Bone marrow (tissue), 2 donors: ENCODE measurements at regions not wholly inside any gene's neighbourhood (a gene's known extent, or its start where the extent isn't known, plus 50 kb on each side); places are given as distances from the start of the nearest gene placed in this dataset.

Experiments used
- DNase-seq, 2 donors: peaks; one replicate each; lab custom pipeline; 2025; lab: John Stamatoyannopoulos, UW

GRCh38 chr11:8826139-8826786 is 84.7 kb upstream of the AKIP1 start:
- no peak for DNase-seq

GRCh38 chr11:8826901-8827560 is 84.0 kb upstream of the AKIP1 start:
- DNase-seq, result no peak

DNA sequence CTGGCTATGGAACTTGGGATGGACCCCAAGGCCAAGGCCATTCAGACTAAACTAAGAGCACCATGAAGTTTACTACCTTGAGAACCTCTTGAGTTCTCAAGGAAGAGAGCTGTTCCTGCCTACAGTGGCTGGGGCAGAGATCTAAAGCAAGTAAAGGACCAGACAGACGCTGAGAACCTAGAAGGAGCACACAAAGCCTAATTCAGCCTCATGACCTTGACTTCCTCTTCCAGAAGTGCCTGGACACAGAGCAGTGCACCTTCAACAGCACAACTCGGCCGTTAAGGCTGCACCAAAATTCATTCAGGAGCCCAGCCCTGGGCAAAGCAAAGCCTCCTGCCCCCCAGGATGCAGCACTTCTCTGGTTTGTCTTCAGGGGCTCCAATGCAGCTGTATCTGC is 82.9 kb upstream of the AKIP1 start:
- DNase-seq, result no peak

DNA sequence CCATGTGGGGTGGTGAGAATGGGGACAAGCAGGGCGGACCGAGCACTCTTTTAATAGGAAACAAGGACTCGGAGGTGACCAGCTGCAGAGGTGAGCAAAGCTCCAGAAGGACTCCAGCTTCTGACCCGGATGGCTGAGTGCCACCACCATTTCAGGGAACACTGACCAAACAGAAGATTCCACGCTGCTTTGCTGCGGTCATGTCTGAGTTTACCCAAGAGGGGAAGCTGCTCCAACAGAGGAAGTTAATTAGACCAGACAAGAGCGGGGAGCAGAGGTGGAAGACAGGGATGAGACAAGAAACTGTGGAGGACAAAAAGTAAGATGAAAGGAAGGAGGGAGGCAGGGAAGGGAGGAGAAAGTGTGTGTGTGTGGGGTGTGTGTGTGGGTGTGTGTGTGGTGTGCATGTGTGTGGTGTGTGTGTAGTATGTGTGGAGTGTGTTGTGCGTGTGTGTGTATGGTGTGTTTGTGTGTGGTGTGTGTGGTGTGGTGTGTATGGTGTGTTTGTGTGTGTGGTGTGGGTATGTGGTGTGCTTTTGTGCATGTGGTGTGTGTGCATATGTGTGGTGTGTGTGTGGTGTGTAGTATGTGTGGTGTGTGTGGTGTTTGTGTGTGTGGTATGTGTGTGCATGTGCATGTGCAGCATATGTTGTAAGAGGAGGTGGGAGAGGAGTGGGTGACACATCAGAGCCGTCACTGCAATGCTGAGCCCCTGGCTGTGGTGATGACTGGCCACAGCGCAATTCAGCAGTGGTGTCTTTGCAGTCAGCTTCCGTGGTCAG is 82.2 kb upstream of the AKIP1 start:
- DNase-seq, result no peak

DNA sequence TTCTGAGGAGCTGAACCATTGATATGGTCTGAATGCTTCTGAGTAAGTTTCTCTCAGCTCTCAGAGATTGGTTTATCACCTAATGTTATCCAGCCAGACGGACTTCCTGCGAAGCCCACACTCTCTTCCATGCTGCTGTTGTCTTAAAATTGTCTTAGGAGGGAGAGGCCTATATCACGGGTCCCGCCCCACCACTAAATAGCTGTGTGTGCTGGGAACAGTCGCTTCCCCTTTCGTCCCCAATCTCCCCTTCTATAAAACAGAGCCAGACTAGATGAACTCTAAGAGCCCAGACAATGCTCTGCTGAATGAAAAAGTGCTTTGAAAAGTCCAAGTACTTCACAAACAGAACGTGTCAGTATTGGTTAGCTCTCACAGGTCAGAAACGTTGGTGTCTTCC is 81.4 kb upstream of the AKIP1 start:
- DNase-seq, result no peak

GRCh38 chr11:8830641-8831040 is 80.3 kb upstream of the AKIP1 start:
- no peak for DNase-seq

- DNase-seq, result no peak
Observed at GRCh38 chr11:8831861-8832260, 79.1 kb upstream of the AKIP1 start.

DNA sequence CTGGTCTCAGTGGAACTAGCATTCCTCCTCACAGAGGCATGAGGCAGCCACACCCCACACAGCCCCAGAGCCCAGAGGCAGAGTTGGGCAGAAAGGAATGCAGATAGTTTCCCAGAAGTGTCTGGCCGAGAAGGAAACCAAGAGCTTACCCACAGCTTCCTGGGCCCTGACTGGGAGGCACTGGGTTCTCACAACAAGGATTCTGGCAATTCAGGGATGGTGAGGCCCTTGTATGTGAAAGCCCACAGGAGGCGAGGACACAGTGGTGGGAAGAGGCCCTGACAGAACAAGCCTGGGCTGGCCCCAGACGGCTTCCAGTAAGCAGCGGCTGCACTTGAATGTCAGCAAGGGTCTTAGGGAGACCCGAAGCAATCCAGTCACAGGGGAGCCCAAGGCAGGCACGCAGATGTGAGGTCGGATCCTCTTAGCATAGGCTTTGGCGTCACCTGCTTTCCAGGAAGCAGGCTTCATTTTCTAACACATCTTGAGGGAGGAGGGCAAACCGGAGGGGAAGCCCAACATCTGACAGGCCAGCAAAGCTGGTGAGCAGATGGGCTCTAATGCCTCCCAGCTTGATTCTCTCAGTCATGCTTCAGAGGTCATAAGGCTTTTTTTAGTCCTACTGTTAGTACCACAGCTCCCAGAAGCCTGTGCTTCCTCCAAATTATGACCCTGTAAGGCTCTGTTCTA is 78.3 kb upstream of the AKIP1 start:
- DNase-seq, result no peak

- DNase-seq, result no peak
Observed at GRCh38 chr11:8833568-8834315, 77.2 kb upstream of the AKIP1 start.

DNA sequence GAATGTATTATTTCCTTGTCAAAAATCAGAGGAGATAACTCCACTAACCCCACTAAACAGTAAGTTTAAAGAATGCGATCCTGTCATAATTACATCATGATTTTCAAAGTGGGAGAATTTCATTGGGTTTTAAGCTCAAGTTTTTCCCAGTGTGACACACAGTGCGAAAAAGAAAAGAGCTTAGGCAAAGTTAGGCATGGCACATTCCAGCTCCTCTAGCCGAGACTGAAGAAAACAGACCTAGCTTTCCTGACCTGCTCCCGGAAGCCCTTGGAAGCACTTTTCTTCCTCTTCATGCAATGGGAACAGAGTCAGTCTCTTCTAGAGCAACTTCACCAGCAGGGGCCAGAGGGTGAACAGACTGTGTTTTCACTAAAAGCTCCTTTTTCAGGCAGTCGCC is 76.6 kb upstream of the AKIP1 start:
- no peak for DNase-seq

- DNase-seq, result no peak
Observed at GRCh38 chr11:8838248-8838647, 72.7 kb upstream of the AKIP1 start.

- no peak for DNase-seq
Observed at GRCh38 chr11:8839306-8839956, 71.6 kb upstream of the AKIP1 start.

DNA sequence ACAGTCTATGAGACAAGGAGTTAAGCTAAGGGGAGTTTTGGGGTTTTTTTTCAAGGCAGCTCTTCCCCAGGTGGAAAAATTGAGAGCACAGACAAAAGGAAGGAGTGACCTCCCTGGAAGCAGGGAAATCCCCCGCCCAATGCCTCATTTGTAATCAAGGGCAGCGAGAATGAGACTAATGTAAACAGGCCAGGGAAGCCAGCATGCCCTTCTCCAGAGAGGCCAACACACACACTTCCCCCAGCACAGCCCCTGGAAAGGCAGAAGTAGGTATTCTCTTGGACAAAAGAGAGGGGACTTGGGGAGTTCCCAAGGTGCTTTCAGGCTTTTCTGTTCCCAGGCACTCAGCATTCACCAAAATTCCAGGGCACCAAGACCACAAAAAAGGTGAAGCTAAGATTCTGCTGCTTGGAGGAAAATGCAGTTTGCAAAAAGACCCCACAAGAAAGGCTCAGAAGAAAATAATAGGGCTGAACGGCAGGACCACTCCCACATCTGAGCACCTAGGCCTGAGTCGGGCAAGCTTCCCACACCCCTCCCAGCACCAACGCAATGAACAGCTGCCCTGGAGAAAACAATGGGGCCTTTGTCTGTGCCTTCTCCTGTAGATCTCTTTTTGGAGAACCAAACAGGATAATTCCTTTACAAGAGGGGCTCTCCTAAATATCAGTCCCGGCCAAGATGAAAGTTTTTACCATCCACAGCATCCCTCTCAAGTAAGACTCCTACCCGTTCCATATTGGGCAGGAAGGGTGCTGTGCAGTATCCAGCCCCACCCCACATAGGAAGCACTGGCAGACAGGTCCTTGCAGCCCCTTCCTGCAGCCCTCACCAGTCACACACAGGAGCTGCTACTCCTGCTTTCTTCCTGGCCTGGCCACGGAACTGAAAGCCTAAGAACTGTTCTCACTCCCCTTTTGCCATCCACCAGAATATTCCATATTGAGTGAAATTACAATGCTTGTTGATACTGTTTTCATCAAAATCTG is 70.7 kb upstream of the AKIP1 start:
- DNase-seq, result no peak

- DNase-seq, result no peak
Observed at GRCh38 chr11:8841899-8842298, 69.1 kb upstream of the AKIP1 start.

- no peak for DNase-seq
Observed at GRCh38 chr11:8858808-8859207, 52.2 kb upstream of the AKIP1 start.
